ENCODE measurements at regions not wholly inside any gene's neighbourhood (a gene's known extent, or its start where the extent isn't known, plus 50 kb on each side); places are given as distances from the start of the nearest gene placed in this dataset.
"Not testable (repeated sequence)": the region's sequence is repeated elsewhere in the genome, so short reads cannot be mapped to it uniquely, and the experiment has no call there.

GRCh38 chr12:47312808-47313426, 233.2 kb upstream of the AMIGO2 start:
- Histone ChIP-seq H3K4me1 (ENCODE audit: control insufficient read depth in 2 of 2, insufficient read depth in 2 of 2, low read length in 1 of 2) (no peaks in the 10 kb centered on the region), H3K4me3 (ENCODE audit: low read depth in 1 of 2, low read length in 2 of 2) (no peak overlapping the region), H3K36me3 (ENCODE audit: control insufficient read depth in 2 of 2, insufficient read depth in 2 of 2, low read length in 1 of 2) (no peaks in the 10 kb centered on the region), H3K27ac (ENCODE audit: low read depth in 2 of 2, low read length in 1 of 2) (no peak overlapping the region), H3K27me3 (ENCODE audit: control insufficient read depth in 1 of 2, insufficient read depth in 2 of 2, low read length in 2 of 2) (no peaks in the 10 kb centered on the region), H3K9me3 (ENCODE audit: control insufficient read depth in 2 of 2, insufficient read depth in 1 of 2, low read depth in 1 of 2, low read length in 1 of 2) (no peaks in the 10 kb centered on the region)
- WGBS, 2 donors, result 59 to 80% methylated on average over 3 of the region's 3 CpGs

- WGBS, 2 donors, result 96 to 98% methylated on average over 1 of the region's 1 CpG
- H3K9me3 ChIP-seq (ENCODE audit: control insufficient read depth in 2 of 2, insufficient read depth in 1 of 2, low read depth in 1 of 2, low read length in 1 of 2), result no peaks in the 10 kb centered on the region
- no peaks in the 10 kb centered on the region for H3K36me3 ChIP-seq (ENCODE audit: control insufficient read depth in 2 of 2, insufficient read depth in 2 of 2, low read length in 1 of 2)
- no peaks in the 10 kb centered on the region for H3K4me1 ChIP-seq (ENCODE audit: control insufficient read depth in 2 of 2, insufficient read depth in 2 of 2, low read length in 1 of 2)
- no peak overlapping the region for H3K27ac ChIP-seq (ENCODE audit: low read depth in 2 of 2, low read length in 1 of 2)
- H3K4me3 ChIP-seq (ENCODE audit: low read depth in 1 of 2, low read length in 2 of 2), result no peak overlapping the region
- no peaks in the 10 kb centered on the region for H3K27me3 ChIP-seq (ENCODE audit: control insufficient read depth in 1 of 2, insufficient read depth in 2 of 2, low read length in 2 of 2)
Observed at GRCh38 chr12:47312147-47312546, 232.4 kb upstream of the AMIGO2 start.

- no peak overlapping the region for H3K4me3 ChIP-seq (ENCODE audit: low read depth in 1 of 2, low read length in 2 of 2)
- no peaks in the 10 kb centered on the region for H3K27me3 ChIP-seq (ENCODE audit: control insufficient read depth in 1 of 2, insufficient read depth in 2 of 2, low read length in 2 of 2)
- H3K36me3 ChIP-seq (ENCODE audit: control insufficient read depth in 2 of 2, insufficient read depth in 2 of 2, low read length in 1 of 2), result no peaks in the 10 kb centered on the region
- no peaks in the 10 kb centered on the region for H3K9me3 ChIP-seq (ENCODE audit: control insufficient read depth in 2 of 2, insufficient read depth in 1 of 2, low read depth in 1 of 2, low read length in 1 of 2)
- H3K4me1 ChIP-seq (ENCODE audit: control insufficient read depth in 2 of 2, insufficient read depth in 2 of 2, low read length in 1 of 2), result no peaks in the 10 kb centered on the region
- no peak overlapping the region for H3K27ac ChIP-seq (ENCODE audit: low read depth in 2 of 2, low read length in 1 of 2)
- WGBS, 2 donors, result 75 to 81% methylated on average over 4 of the region's 4 CpGs
Observed at GRCh38 chr12:47311568-47311967, 231.8 kb upstream of the AMIGO2 start.

GRCh38 chr12:47311010-47311409, 231.3 kb upstream of the AMIGO2 start:
- Histone ChIP-seq H3K9me3 (ENCODE audit: control insufficient read depth in 2 of 2, insufficient read depth in 1 of 2, low read depth in 1 of 2, low read length in 1 of 2) (peaks cover 0 to 3% of the 10 kb centered on the region in 2 donors), H3K27ac (ENCODE audit: low read depth in 2 of 2, low read length in 1 of 2) (no peak overlapping the region), H3K4me1 (ENCODE audit: control insufficient read depth in 2 of 2, insufficient read depth in 2 of 2, low read length in 1 of 2) (no peaks in the 10 kb centered on the region), H3K36me3 (ENCODE audit: control insufficient read depth in 2 of 2, insufficient read depth in 2 of 2, low read length in 1 of 2) (no peaks in the 10 kb centered on the region), H3K27me3 (ENCODE audit: control insufficient read depth in 1 of 2, insufficient read depth in 2 of 2, low read length in 2 of 2) (no peaks in the 10 kb centered on the region), H3K4me3 (ENCODE audit: low read depth in 1 of 2, low read length in 2 of 2) (no peak overlapping the region)

GRCh38 chr12:47308672-47309071, 228.9 kb upstream of the AMIGO2 start:
- peaks cover 0 to 3% of the 10 kb centered on the region in 2 donors for H3K9me3 ChIP-seq (ENCODE audit: control insufficient read depth in 2 of 2, insufficient read depth in 1 of 2, low read depth in 1 of 2, low read length in 1 of 2)
- no peaks in the 10 kb centered on the region for H3K4me1 ChIP-seq (ENCODE audit: control insufficient read depth in 2 of 2, insufficient read depth in 2 of 2, low read length in 1 of 2)
- 90 to 91% methylated on average over 1 of the region's 1 CpG for WGBS, 2 donors
- no peak overlapping the region for H3K27ac ChIP-seq (ENCODE audit: low read depth in 2 of 2, low read length in 1 of 2)
- no peaks in the 10 kb centered on the region for H3K27me3 ChIP-seq (ENCODE audit: control insufficient read depth in 1 of 2, insufficient read depth in 2 of 2, low read length in 2 of 2)
- H3K36me3 ChIP-seq (ENCODE audit: control insufficient read depth in 2 of 2, insufficient read depth in 2 of 2, low read length in 1 of 2), result no peaks in the 10 kb centered on the region
- no peak overlapping the region for H3K4me3 ChIP-seq (ENCODE audit: low read depth in 1 of 2, low read length in 2 of 2)

GRCh38 chr12:47307680-47308399, 228.1 kb upstream of the AMIGO2 start:
- WGBS, 2 donors, result 51 to 57% methylated on average over 7 of the region's 7 CpGs
- peaks cover 0 to 3% of the 10 kb centered on the region in 2 donors for H3K9me3 ChIP-seq (ENCODE audit: control insufficient read depth in 2 of 2, insufficient read depth in 1 of 2, low read depth in 1 of 2, low read length in 1 of 2)
- H3K27ac ChIP-seq (ENCODE audit: low read depth in 2 of 2, low read length in 1 of 2), result peak overlapping the region in 1 of 2 donors; percentile 16
- H3K4me3 ChIP-seq (ENCODE audit: low read depth in 1 of 2, low read length in 2 of 2), result no peak overlapping the region
- no peaks in the 10 kb centered on the region for H3K27me3 ChIP-seq (ENCODE audit: control insufficient read depth in 1 of 2, insufficient read depth in 2 of 2, low read length in 2 of 2)
- no peaks in the 10 kb centered on the region for H3K4me1 ChIP-seq (ENCODE audit: control insufficient read depth in 2 of 2, insufficient read depth in 2 of 2, low read length in 1 of 2)
- H3K36me3 ChIP-seq (ENCODE audit: control insufficient read depth in 2 of 2, insufficient read depth in 2 of 2, low read length in 1 of 2), result no peaks in the 10 kb centered on the region

- not testable (repeated sequence) for H3K9me3 ChIP-seq (ENCODE audit: control insufficient read depth in 2 of 2, insufficient read depth in 1 of 2, low read depth in 1 of 2, low read length in 1 of 2); H3K36me3 ChIP-seq (ENCODE audit: control insufficient read depth in 2 of 2, insufficient read depth in 2 of 2, low read length in 1 of 2); H3K27me3 ChIP-seq (ENCODE audit: control insufficient read depth in 1 of 2, insufficient read depth in 2 of 2, low read length in 2 of 2); H3K4me3 ChIP-seq (ENCODE audit: low read depth in 1 of 2, low read length in 2 of 2); H3K4me1 ChIP-seq (ENCODE audit: control insufficient read depth in 2 of 2, insufficient read depth in 2 of 2, low read length in 1 of 2); H3K27ac ChIP-seq (ENCODE audit: low read depth in 2 of 2, low read length in 1 of 2)
- 79 to 87% methylated on average over 25 of the region's 25 CpGs for WGBS, 2 donors
Observed at GRCh38 chr12:47306773-47307679, 227.3 kb upstream of the AMIGO2 start.

GRCh38 chr12:47306130-47306529, 226.4 kb upstream of the AMIGO2 start:
- H3K4me3 ChIP-seq (ENCODE audit: low read depth in 1 of 2, low read length in 2 of 2), result no peak overlapping the region
- no peaks in the 10 kb centered on the region for H3K4me1 ChIP-seq (ENCODE audit: control insufficient read depth in 2 of 2, insufficient read depth in 2 of 2, low read length in 1 of 2)
- WGBS, 2 donors, result 93 to 96% methylated on average over 22 of the region's 22 CpGs
- no peaks in the 10 kb centered on the region for H3K36me3 ChIP-seq (ENCODE audit: control insufficient read depth in 2 of 2, insufficient read depth in 2 of 2, low read length in 1 of 2)
- no peak overlapping the region for H3K27ac ChIP-seq (ENCODE audit: low read depth in 2 of 2, low read length in 1 of 2)
- H3K9me3 ChIP-seq (ENCODE audit: control insufficient read depth in 2 of 2, insufficient read depth in 1 of 2, low read depth in 1 of 2, low read length in 1 of 2), result peaks cover 0 to 3% of the 10 kb centered on the region in 2 donors
- no peaks in the 10 kb centered on the region for H3K27me3 ChIP-seq (ENCODE audit: control insufficient read depth in 1 of 2, insufficient read depth in 2 of 2, low read length in 2 of 2)

- WGBS, 2 donors, result 93 to 94% methylated on average over 11 of the region's 11 CpGs
- Histone ChIP-seq H3K27me3 (ENCODE audit: control insufficient read depth in 1 of 2, insufficient read depth in 2 of 2, low read length in 2 of 2) (no peaks in the 10 kb centered on the region), H3K4me3 (ENCODE audit: low read depth in 1 of 2, low read length in 2 of 2) (no peak overlapping the region), H3K36me3 (ENCODE audit: control insufficient read depth in 2 of 2, insufficient read depth in 2 of 2, low read length in 1 of 2) (no peaks in the 10 kb centered on the region), H3K27ac (ENCODE audit: low read depth in 2 of 2, low read length in 1 of 2) (no peak overlapping the region), H3K9me3 (ENCODE audit: control insufficient read depth in 2 of 2, insufficient read depth in 1 of 2, low read depth in 1 of 2, low read length in 1 of 2) (peaks cover 0 to 3% of the 10 kb centered on the region in 2 donors), H3K4me1 (ENCODE audit: control insufficient read depth in 2 of 2, insufficient read depth in 2 of 2, low read length in 1 of 2) (no peaks in the 10 kb centered on the region)
Observed at GRCh38 chr12:47305464-47305863, 225.7 kb upstream of the AMIGO2 start.
